HEK293 (cell line): ENCODE measurements at regions not wholly inside any gene's neighbourhood (a gene's known extent, or its start where the extent isn't known, plus 50 kb on each side); places are given as distances from the start of the nearest gene placed in this dataset.

Source experiments
- CTCF ChIA-PET: fragments of 350-600 bp; formaldehyde crosslinking; extraction: SDS; loops from one replicate; lab custom pipeline; 2021; ENCODE audit warnings: antibody characterized with exemption; lab: Yijun Ruan, JAX
- POLR2A ChIA-PET: fragments of 300-600 bp; formaldehyde crosslinking; extraction: SDS; loops from one replicate; lab custom pipeline; 2020; ENCODE audit warnings: antibody characterized with exemption, inconsistent platforms; lab: Yijun Ruan, JAX
- H3K27ac ChIP-seq: fragments of 200-500 bp; sonication (Bioruptor generic); 2 replicates; pipeline ENCODE4 v1.5.1; 2014; ENCODE audit warnings: low read depth, low read length, control low read depth, inconsistent platforms; ENCODE audit errors: extremely low read depth
- H3K36me3 ChIP-seq, 2 experiments: fragments of 200-500 bp in 1 of 2; sonication (Bioruptor generic) in 1 of 2; 1 replicate in 1 of 2; 2 replicates in 1 of 2; pipeline ENCODE4 v1.5.1; 2014 to 2017; ENCODE audit warnings: inconsistent platforms in 2 of 2, low read length in 2 of 2; ENCODE audit not compliant: control insufficient read depth in 2 of 2, insufficient read depth in 1 of 2
- H3K4me1 ChIP-seq: fragments of 200-500 bp; sonication (Bioruptor generic); 2 replicates; pipeline ENCODE4 v1.5.1; 2014; ENCODE audit warnings: mild to moderate bottlenecking, low read length, inconsistent platforms; ENCODE audit not compliant: control insufficient read depth, insufficient read depth
- H3K4me3 ChIP-seq: 2 replicates; pipeline ENCODE4 v1.5.1; 2011; ENCODE audit warnings: low read depth, mild to moderate bottlenecking, control low read depth, low read length, moderate library complexity
- H3K9me3 ChIP-seq: fragments of 200-500 bp; sonication (Bioruptor generic); 2 replicates; pipeline ENCODE4 v1.5.1; 2014; ENCODE audit warnings: low read depth, low read length, inconsistent platforms; ENCODE audit not compliant: control insufficient read depth, insufficient read depth
- BCL11A ChIP-seq: fragments of 450-650 bp; formaldehyde crosslinking; IDR thresholded peaks from 2 replicates; pipeline ENCODE4 v1.5.1; 2016; ENCODE audit warnings: low read depth, missing biosample characterization, missing genetic modification characterization
- REPIN1 ChIP-seq: fragments of 450-650 bp; formaldehyde crosslinking; IDR thresholded peaks from 2 replicates; pipeline ENCODE4 v1.5.1; 2017; ENCODE audit warnings: missing biosample characterization, missing genetic modification characterization, low read depth
- ZBTB48 ChIP-seq: fragments of 450-650 bp; formaldehyde crosslinking; IDR thresholded peaks from 2 replicates; pipeline ENCODE4 v1.5.1; 2016; ENCODE audit warnings: missing biosample characterization, missing genetic modification characterization
- ZBTB8A ChIP-seq: fragments of 450-650 bp; formaldehyde crosslinking; IDR thresholded peaks from 2 replicates; pipeline ENCODE4 v1.5.1; 2016; ENCODE audit warnings: missing biosample characterization, missing genetic modification characterization
- ZNF121 ChIP-seq: fragments of 450-650 bp; formaldehyde crosslinking; IDR thresholded peaks from 2 replicates; pipeline ENCODE4 v1.5.1; 2016; ENCODE audit warnings: missing biosample characterization, missing genetic modification characterization
- ZNF335 ChIP-seq: fragments of 450-650 bp; formaldehyde crosslinking; conservative IDR thresholded peaks from 2 replicates; pipeline ENCODE4 v1.5.1; 2016; ENCODE audit warnings: missing biosample characterization, missing genetic modification characterization
- ZNF549 ChIP-seq: fragments of 450-650 bp; IDR thresholded peaks from 2 replicates; pipeline ENCODE4 v1.5.1; 2018; ENCODE audit warnings: missing biosample characterization, missing genetic modification characterization, mild to moderate bottlenecking, inconsistent platforms, moderate library complexity
- ZNF558 ChIP-seq: fragments of 450-650 bp; formaldehyde crosslinking; IDR thresholded peaks from 2 replicates; pipeline ENCODE4 v1.5.1; 2016; ENCODE audit warnings: missing biosample characterization, missing genetic modification characterization
- ZNF626 ChIP-seq: fragments of 450-650 bp; sonication (Bioruptor Pico); formaldehyde crosslinking; IDR thresholded peaks from 2 replicates; pipeline ENCODE4 v1.5.1; 2018; ENCODE audit warnings: missing biosample characterization, missing genetic modification characterization, inconsistent platforms
- ZNF792 ChIP-seq: fragments of 450-650 bp; formaldehyde crosslinking; IDR thresholded peaks from 2 replicates; pipeline ENCODE4 v1.5.1; 2016; ENCODE audit warnings: missing biosample characterization, missing genetic modification characterization
- TF ChIP-seq, protein P1 (sequence below): fragments of 450-650 bp; formaldehyde crosslinking; IDR thresholded peaks from 2 replicates; pipeline ENCODE4; 2016; ENCODE audit warnings: missing biosample characterization, missing genetic modification characterization
- TF ChIP-seq, protein P2 (sequence below): fragments of 450-650 bp; formaldehyde crosslinking; IDR thresholded peaks from 2 replicates; pipeline ENCODE4 v1.5.1; 2016; ENCODE audit warnings: missing biosample characterization, missing genetic modification characterization
- TF ChIP-seq, protein P3 (sequence below): fragments of 450-650 bp; formaldehyde crosslinking; conservative IDR thresholded peaks from 2 replicates; pipeline ENCODE4 v1.5.1; 2016; ENCODE audit warnings: low read depth, missing biosample characterization, missing genetic modification characterization
- TF ChIP-seq, protein P4 (sequence below): fragments of 450-650 bp; formaldehyde crosslinking; IDR thresholded peaks from 2 replicates; pipeline ENCODE4 v1.5.1; 2017; ENCODE audit warnings: missing biosample characterization, missing genetic modification characterization

DNA sequence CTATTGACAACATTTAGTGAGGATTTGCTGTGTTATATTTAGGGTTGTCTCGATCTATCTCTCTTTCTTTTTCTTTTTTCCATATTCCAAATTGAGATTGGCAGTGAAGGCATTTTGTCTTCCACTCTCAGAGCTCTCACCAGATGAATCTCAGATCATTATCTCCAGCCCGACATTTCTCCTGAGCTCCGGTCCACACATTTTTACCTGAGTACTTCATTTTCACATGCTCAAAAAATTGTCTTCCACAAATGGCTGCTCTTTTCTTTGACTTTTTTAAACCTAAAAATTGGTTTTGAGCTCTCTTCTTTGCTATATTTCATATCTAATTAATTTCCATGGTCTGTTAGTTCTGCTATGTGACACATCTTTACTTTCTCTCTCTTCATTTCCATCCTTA is 56.9 kb upstream of the ASB17 start:
- ChIA-PET POLR2A (no interaction called here), CTCF (interaction anchor here (0.6 to 2.7 kb wide), 2 partner anchors 31 to 81 kb away, joined by 3 to 10 read pairs; no protein-coding TSS in a partner anchor)
- no peaks in the 10 kb centered on the region for H3K4me1 ChIP-seq
- no peak overlapping the region for H3K27ac ChIP-seq
- no peaks in the 10 kb centered on the region for H3K36me3 ChIP-seq
- no peak for TF ChIP-seq ZNF335 (tag by site-specific recombination)
- TF ChIP-seq ZBTB48 (tag by site-specific recombination): no peak
- no peak for TF ChIP-seq BCL11A (tag by site-specific recombination)
- TF ChIP-seq REPIN1: no peak
- TF ChIP-seq, protein P1, sequence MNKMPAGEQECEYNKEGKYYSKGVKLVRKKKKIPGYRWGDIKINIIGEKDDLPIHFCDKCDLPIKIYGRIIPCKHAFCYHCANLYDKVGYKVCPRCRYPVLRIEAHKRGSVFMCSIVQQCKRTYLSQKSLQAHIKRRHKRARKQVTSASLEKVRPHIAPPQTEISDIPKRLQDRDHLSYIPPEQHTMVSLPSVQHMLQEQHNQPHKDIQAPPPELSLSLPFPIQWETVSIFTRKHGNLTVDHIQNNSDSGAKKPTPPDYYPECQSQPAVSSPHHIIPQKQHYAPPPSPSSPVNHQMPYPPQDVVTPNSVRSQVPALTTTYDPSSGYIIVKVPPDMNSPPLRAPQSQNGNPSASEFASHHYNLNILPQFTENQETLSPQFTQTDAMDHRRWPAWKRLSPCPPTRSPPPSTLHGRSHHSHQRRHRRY (tag by site-specific recombination): no peak
- no peak for TF ChIP-seq ZNF121 (tag by site-specific recombination)
- TF ChIP-seq ZNF626 (tag by site-specific recombination): no peak
- H3K4me3 ChIP-seq: no peak overlapping the region
- no peaks in the 10 kb centered on the region for H3K9me3 ChIP-seq

DNA sequence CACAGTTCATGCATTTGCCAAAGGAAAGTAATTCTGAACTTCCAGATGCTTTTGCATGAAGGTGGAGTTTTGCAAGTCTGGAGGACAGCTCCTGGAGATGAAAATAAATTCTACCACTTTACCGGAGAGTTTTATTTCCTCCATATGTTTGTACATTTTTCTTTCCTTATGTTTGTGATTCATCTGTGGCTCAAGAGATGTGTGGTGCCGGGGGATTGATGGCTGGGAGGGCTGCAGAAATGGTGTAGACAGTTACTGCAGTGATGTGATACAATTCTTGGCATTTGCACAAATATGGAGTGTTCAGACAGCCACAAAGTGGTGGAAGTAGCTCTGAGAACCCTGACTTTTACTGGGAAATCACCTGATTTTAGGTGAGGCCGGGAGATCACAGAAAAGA is 58.5 kb upstream of the ASB17 start:
- TF ChIP-seq, protein P2, sequence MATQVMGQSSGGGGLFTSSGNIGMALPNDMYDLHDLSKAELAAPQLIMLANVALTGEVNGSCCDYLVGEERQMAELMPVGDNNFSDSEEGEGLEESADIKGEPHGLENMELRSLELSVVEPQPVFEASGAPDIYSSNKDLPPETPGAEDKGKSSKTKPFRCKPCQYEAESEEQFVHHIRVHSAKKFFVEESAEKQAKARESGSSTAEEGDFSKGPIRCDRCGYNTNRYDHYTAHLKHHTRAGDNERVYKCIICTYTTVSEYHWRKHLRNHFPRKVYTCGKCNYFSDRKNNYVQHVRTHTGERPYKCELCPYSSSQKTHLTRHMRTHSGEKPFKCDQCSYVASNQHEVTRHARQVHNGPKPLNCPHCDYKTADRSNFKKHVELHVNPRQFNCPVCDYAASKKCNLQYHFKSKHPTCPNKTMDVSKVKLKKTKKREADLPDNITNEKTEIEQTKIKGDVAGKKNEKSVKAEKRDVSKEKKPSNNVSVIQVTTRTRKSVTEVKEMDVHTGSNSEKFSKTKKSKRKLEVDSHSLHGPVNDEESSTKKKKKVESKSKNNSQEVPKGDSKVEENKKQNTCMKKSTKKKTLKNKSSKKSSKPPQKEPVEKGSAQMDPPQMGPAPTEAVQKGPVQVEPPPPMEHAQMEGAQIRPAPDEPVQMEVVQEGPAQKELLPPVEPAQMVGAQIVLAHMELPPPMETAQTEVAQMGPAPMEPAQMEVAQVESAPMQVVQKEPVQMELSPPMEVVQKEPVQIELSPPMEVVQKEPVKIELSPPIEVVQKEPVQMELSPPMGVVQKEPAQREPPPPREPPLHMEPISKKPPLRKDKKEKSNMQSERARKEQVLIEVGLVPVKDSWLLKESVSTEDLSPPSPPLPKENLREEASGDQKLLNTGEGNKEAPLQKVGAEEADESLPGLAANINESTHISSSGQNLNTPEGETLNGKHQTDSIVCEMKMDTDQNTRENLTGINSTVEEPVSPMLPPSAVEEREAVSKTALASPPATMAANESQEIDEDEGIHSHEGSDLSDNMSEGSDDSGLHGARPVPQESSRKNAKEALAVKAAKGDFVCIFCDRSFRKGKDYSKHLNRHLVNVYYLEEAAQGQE (tag by site-specific recombination): no peak
- TF ChIP-seq ZNF558 (tag by site-specific recombination): no peak
- TF ChIP-seq, protein P3, sequence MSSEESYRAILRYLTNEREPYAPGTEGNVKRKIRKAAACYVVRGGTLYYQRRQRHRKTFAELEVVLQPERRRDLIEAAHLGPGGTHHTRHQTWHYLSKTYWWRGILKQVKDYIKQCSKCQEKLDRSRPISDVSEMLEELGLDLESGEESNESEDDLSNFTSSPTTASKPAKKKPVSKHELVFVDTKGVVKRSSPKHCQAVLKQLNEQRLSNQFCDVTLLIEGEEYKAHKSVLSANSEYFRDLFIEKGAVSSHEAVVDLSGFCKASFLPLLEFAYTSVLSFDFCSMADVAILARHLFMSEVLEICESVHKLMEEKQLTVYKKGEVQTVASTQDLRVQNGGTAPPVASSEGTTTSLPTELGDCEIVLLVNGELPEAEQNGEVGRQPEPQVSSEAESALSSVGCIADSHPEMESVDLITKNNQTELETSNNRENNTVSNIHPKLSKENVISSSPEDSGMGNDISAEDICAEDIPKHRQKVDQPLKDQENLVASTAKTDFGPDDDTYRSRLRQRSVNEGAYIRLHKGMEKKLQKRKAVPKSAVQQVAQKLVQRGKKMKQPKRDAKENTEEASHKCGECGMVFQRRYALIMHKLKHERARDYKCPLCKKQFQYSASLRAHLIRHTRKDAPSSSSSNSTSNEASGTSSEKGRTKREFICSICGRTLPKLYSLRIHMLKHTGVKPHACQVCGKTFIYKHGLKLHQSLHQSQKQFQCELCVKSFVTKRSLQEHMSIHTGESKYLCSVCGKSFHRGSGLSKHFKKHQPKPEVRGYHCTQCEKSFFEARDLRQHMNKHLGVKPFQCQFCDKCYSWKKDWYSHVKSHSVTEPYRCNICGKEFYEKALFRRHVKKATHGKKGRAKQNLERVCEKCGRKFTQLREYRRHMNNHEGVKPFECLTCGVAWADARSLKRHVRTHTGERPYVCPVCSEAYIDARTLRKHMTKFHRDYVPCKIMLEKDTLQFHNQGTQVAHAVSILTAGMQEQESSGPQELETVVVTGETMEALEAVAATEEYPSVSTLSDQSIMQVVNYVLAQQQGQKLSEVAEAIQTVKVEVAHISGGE (tag by site-specific recombination): no peak
- TF ChIP-seq ZBTB8A (tag by site-specific recombination): no peak
- no peak for TF ChIP-seq ZNF549 (tag by site-specific recombination)
- TF ChIP-seq, protein P4, sequence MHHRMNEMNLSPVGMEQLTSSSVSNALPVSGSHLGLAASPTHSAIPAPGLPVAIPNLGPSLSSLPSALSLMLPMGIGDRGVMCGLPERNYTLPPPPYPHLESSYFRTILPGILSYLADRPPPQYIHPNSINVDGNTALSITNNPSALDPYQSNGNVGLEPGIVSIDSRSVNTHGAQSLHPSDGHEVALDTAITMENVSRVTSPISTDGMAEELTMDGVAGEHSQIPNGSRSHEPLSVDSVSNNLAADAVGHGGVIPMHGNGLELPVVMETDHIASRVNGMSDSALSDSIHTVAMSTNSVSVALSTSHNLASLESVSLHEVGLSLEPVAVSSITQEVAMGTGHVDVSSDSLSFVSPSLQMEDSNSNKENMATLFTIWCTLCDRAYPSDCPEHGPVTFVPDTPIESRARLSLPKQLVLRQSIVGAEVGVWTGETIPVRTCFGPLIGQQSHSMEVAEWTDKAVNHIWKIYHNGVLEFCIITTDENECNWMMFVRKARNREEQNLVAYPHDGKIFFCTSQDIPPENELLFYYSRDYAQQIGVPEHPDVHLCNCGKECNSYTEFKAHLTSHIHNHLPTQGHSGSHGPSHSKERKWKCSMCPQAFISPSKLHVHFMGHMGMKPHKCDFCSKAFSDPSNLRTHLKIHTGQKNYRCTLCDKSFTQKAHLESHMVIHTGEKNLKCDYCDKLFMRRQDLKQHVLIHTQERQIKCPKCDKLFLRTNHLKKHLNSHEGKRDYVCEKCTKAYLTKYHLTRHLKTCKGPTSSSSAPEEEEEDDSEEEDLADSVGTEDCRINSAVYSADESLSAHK (tag by site-specific recombination): no peak
- TF ChIP-seq ZNF792 (tag by site-specific recombination): no peak
- TF ChIP-seq, all 188 proteins: peak for 0
- Histone ChIP-seq H3K4me1 (no peaks in the 10 kb centered on the region), H3K9me3 (no peaks in the 10 kb centered on the region), H3K27ac (no peak overlapping the region), H3K36me3 (no peaks in the 10 kb centered on the region), H3K4me3 (no peak overlapping the region)
- POLR2A ChIA-PET: no interaction called here
- CTCF ChIA-PET: interaction anchor here (0.6 to 2.7 kb wide), 20 partner anchors 9 to 1991 kb away, joined by 3 to 15 read pairs (median 4); no protein-coding TSS in a partner anchor
